GM21367 (cell line): ENCODE measurements at regions not wholly inside any gene's neighbourhood (a gene's known extent, or its start where the extent isn't known, plus 50 kb on each side); places are given as distances from the start of the nearest gene placed in this dataset.

ENCODE experiments used
- ATAC-seq: cut with Tn5 transposase; IDR thresholded peaks from one replicate; pipeline ENCODE4 v1.9.1; 2021; ENCODE audit not compliant: unreplicated experiment

GRCh38 chr6:141688916-141689315, 443.8 kb upstream of the GJE1 start:
- peak; percentile 61 for ATAC-seq

- no peak for ATAC-seq
Measured at GRCh38 chr6:141685416-141685815, 447.3 kb upstream of the GJE1 start.

GRCh38 chr6:141682391-141682790, 450.3 kb upstream of the GJE1 start:
- no peak for ATAC-seq

GRCh38 chr6:141677598-141678211, 455.0 kb upstream of the GJE1 start:
- peak; percentile 73 for ATAC-seq

GRCh38 chr6:141675957-141676356, 456.8 kb upstream of the GJE1 start:
- ATAC-seq = no peak

- ATAC-seq = no peak
Measured at GRCh38 chr6:141669141-141669540, 463.6 kb upstream of the GJE1 start.

- no peak for ATAC-seq
Measured at GRCh38 chr6:141667580-141668309, 465.0 kb upstream of the GJE1 start.

- no peak for ATAC-seq
Measured at GRCh38 chr6:141666187-141666586, 466.5 kb upstream of the GJE1 start.

GRCh38 chr6:141664744-141665143, 468.0 kb upstream of the GJE1 start:
- no peak for ATAC-seq

- no peak for ATAC-seq
Measured at GRCh38 chr6:141659582-141659981, 473.1 kb upstream of the GJE1 start.

- ATAC-seq = no peak
Measured at GRCh38 chr6:141658696-141659095, 474.0 kb upstream of the GJE1 start.

- ATAC-seq = no peak
Measured at GRCh38 chr6:141657812-141658211, 474.9 kb upstream of the GJE1 start.

GRCh38 chr6:141653590-141653989, 479.1 kb upstream of the GJE1 start:
- no peak for ATAC-seq

- ATAC-seq = no peak
Measured at GRCh38 chr6:141641951-141642350, 490.8 kb upstream of the GJE1 start.

GRCh38 chr6:141641406-141641805, 491.3 kb upstream of the GJE1 start:
- no peak for ATAC-seq

- ATAC-seq = no peak
Measured at GRCh38 chr6:141635621-141636020, 497.1 kb upstream of the GJE1 start.

- ATAC-seq = no peak
Measured at GRCh38 chr6:141634269-141634668, 498.5 kb upstream of the GJE1 start.

GRCh38 chr6:141624301-141624700, 508.4 kb upstream of the GJE1 start:
- ATAC-seq = no peak

- ATAC-seq = no peak
Measured at GRCh38 chr6:141618180-141618581, 514.5 kb upstream of the GJE1 start.

GRCh38 chr6:141610741-141611140, 522.0 kb upstream of the GJE1 start:
- ATAC-seq = no peak

GRCh38 chr6:141607956-141608355, 524.8 kb upstream of the GJE1 start:
- no peak for ATAC-seq

GRCh38 chr6:141598487-141598886, 534.2 kb upstream of the GJE1 start:
- no peak for ATAC-seq

GRCh38 chr6:141594874-141595273, 537.9 kb upstream of the GJE1 start:
- no peak for ATAC-seq
